ENCODE measurements at regions not wholly inside any gene's neighbourhood (a gene's known extent, or its start where the extent isn't known, plus 50 kb on each side); places are given as distances from the start of the nearest gene placed in this dataset.

DNA sequence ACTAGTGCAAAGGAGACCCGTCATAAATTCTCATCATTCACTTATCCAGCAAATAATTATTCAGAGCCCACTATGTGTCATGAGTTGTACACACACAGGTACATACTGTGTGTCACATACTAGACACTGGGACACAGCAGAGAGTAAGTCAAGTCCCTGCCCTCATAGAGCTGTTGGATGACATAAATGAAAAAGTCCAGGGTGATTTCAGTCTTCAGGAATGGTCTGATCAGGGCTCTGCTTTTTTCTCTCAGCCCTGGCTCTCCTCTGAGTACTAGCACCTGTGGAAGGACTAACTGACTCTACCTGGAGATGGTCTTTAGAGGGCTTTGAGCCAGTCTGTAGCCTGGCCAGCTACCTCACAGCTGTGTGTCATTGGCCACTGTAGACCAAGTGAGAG lies 198.0 kb upstream of the LEF1 start:
- no peak overlapping the region for H3K4me3 ChIP-seq
- H3K36me3 ChIP-seq (ENCODE audit: control insufficient read depth in 4 of 4, insufficient read depth in 4 of 4, low read length in 4 of 4), result no peaks in the 10 kb centered on the region
- H3K4me1 ChIP-seq (ENCODE audit: control insufficient read depth in 5 of 5, insufficient read depth in 5 of 5, low read length in 5 of 5), result peaks cover 0 to 2% (median 0%) of the 10 kb centered on the region in 5 donors

DNA sequence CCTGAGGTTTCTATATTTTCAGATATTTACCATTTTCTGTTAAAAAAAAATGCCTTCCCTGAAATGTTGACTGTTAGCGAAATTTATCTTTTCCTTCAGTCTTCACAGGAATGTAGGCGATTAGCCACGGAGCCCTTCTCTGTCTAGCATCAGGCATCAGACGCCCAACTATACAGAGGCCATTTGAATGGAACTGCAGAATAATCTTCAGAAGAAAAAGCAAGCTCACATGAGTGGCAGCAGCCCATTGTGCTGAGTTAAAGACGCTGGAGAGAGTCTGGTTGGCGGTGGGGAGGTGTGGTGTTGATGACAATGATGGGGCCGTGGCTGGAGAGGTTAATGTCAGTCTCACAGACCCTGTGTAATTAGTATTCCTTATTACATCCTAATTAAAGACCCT lies 196.8 kb upstream of the LEF1 start:
- no peaks in the 10 kb centered on the region for H3K9me3 ChIP-seq (ENCODE audit: control insufficient read depth in 4 of 4, insufficient read depth in 3 of 4, low read length in 3 of 4)
- no peak overlapping the region for H3K27ac ChIP-seq (ENCODE audit: low read depth in 1 of 2, low read length in 1 of 2)
- TF ChIP-seq, protein P1, sequence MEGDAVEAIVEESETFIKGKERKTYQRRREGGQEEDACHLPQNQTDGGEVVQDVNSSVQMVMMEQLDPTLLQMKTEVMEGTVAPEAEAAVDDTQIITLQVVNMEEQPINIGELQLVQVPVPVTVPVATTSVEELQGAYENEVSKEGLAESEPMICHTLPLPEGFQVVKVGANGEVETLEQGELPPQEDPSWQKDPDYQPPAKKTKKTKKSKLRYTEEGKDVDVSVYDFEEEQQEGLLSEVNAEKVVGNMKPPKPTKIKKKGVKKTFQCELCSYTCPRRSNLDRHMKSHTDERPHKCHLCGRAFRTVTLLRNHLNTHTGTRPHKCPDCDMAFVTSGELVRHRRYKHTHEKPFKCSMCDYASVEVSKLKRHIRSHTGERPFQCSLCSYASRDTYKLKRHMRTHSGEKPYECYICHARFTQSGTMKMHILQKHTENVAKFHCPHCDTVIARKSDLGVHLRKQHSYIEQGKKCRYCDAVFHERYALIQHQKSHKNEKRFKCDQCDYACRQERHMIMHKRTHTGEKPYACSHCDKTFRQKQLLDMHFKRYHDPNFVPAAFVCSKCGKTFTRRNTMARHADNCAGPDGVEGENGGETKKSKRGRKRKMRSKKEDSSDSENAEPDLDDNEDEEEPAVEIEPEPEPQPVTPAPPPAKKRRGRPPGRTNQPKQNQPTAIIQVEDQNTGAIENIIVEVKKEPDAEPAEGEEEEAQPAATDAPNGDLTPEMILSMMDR (IDR thresholded peaks at IDR 0.05; ENCODE audit: control extremely low read depth, extremely low read depth), result no peak
- peaks cover 0 to 14% (median 5%) of the 10 kb centered on the region in 5 donors for H3K4me1 ChIP-seq (ENCODE audit: control insufficient read depth in 5 of 5, insufficient read depth in 5 of 5, low read length in 5 of 5)
- DNase-seq (no peak), ATAC-seq (ENCODE audit: insufficient read depth, low FRiP score) (no peak)
- no peaks in the 10 kb centered on the region for H3K27me3 ChIP-seq (ENCODE audit: control insufficient read depth in 3 of 3, insufficient read depth in 3 of 3, low read length in 2 of 3)
- no peak overlapping the region for H3K9ac ChIP-seq (ENCODE audit: insufficient read depth in 1 of 2, low read length in 2 of 2)
- no peaks in the 10 kb centered on the region for H3K36me3 ChIP-seq (ENCODE audit: control insufficient read depth in 4 of 4, insufficient read depth in 4 of 4, low read length in 4 of 4)
- H3K4me3 ChIP-seq, result no peak overlapping the region
- WGBS, 2 donors, result 75 to 83% methylated on average over 7 of the region's 7 CpGs

More for the DNA sequence above, 198.0 kb upstream of the LEF1 start:
- ATAC-seq (ENCODE audit: insufficient read depth, low FRiP score) (no peak), DNase-seq (no peak)
- Histone ChIP-seq H3K9me3 (ENCODE audit: control insufficient read depth in 4 of 4, insufficient read depth in 3 of 4, low read length in 3 of 4) (no peaks in the 10 kb centered on the region), H3K27ac (ENCODE audit: low read depth in 1 of 2, low read length in 1 of 2) (no peak overlapping the region), H3K27me3 (ENCODE audit: control insufficient read depth in 3 of 3, insufficient read depth in 3 of 3, low read length in 2 of 3) (no peaks in the 10 kb centered on the region), H3K9ac (ENCODE audit: insufficient read depth in 1 of 2, low read length in 2 of 2) (no peak overlapping the region)
- TF ChIP-seq, protein P1 (IDR thresholded peaks at IDR 0.05; ENCODE audit: control extremely low read depth, extremely low read depth), result no peak
- 83% methylated on average over 1 of the region's 1 CpG for WGBS, 2 donors

DNA sequence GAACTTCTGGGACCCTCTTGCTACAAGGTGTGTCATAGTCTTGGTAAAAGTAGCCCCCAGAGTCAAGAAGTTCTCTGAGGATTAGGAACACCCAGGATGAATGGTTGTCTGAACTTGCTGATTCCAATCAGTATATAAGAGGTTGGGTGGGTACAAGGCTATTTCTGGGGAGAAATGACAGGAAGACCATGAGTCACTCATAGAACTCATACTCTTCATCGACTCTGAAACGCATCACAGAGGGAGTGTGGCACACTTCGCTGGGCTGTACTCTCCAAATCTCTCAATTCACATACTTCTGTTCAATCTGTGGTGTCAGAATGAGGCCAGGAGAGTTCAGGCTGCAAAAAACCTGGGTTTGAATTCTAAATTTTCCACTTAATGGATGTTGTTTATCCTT lies 193.2 kb upstream of the LEF1 start:
- DNase-seq (no peak), ATAC-seq (ENCODE audit: insufficient read depth, low FRiP score) (no peak)
- WGBS, 2 donors, result 81 to 89% methylated on average over 3 of the region's 3 CpGs
- TF ChIP-seq, protein P1 (IDR thresholded peaks at IDR 0.05; ENCODE audit: control extremely low read depth, extremely low read depth), result no peak
- Histone ChIP-seq H3K36me3 (ENCODE audit: control insufficient read depth in 4 of 4, insufficient read depth in 4 of 4, low read length in 4 of 4) (no peaks in the 10 kb centered on the region), H3K4me1 (ENCODE audit: control insufficient read depth in 5 of 5, insufficient read depth in 5 of 5, low read length in 5 of 5) (peaks cover 0 to 21% (median 5%) of the 10 kb centered on the region in 5 donors), H3K27me3 (ENCODE audit: control insufficient read depth in 3 of 3, insufficient read depth in 3 of 3, low read length in 2 of 3) (no peaks in the 10 kb centered on the region), H3K27ac (ENCODE audit: low read depth in 1 of 2, low read length in 1 of 2) (no peak overlapping the region), H3K4me3 (no peak overlapping the region), H3K9me3 (ENCODE audit: control insufficient read depth in 4 of 4, insufficient read depth in 3 of 4, low read length in 3 of 4) (no peaks in the 10 kb centered on the region), H3K9ac (ENCODE audit: insufficient read depth in 1 of 2, low read length in 2 of 2) (no peak overlapping the region)

DNA sequence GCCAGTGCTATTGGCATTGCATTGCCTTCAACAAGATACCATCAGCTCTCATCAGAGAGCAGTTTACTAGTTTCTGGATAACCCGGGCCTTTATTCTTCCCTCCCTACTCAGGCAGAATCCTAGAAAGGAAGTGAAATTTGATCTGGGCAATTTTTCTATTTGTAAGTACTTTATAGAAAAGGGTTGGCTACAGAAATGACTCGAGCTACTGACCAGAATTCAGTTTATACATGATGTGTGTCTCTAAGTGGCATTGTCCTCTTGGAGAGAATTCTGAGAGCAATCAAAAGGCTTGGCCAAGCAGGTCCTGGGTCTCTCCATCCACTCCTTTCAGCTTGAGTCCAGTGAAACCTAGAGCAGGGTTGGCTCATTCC lies 192.7 kb upstream of the LEF1 start:
- TF ChIP-seq, protein P1 (IDR thresholded peaks at IDR 0.05; ENCODE audit: control extremely low read depth, extremely low read depth), result no peak
- 32 to 52% methylated on average over 2 of the region's 2 CpGs for WGBS, 2 donors
- Histone ChIP-seq H3K27ac (ENCODE audit: low read depth in 1 of 2, low read length in 1 of 2) (no peak overlapping the region), H3K27me3 (ENCODE audit: control insufficient read depth in 3 of 3, insufficient read depth in 3 of 3, low read length in 2 of 3) (no peaks in the 10 kb centered on the region), H3K9me3 (ENCODE audit: control insufficient read depth in 4 of 4, insufficient read depth in 3 of 4, low read length in 3 of 4) (no peaks in the 10 kb centered on the region), H3K4me1 (ENCODE audit: control insufficient read depth in 5 of 5, insufficient read depth in 5 of 5, low read length in 5 of 5) (peaks cover 0 to 21% (median 5%) of the 10 kb centered on the region in 5 donors), H3K36me3 (ENCODE audit: control insufficient read depth in 4 of 4, insufficient read depth in 4 of 4, low read length in 4 of 4) (no peaks in the 10 kb centered on the region), H3K9ac (ENCODE audit: insufficient read depth in 1 of 2, low read length in 2 of 2) (no peak overlapping the region), H3K4me3 (no peak overlapping the region)
- DNase-seq, result no peak
- ATAC-seq (ENCODE audit: insufficient read depth, low FRiP score), result no peak
